DMS79 treated with DMSO at 0.1 percent for 48 hours (cell line): ENCODE measurements at regions not wholly inside any gene's neighbourhood (a gene's known extent, or its start where the extent isn't known, plus 50 kb on each side); places are given as distances from the start of the nearest gene placed in this dataset.
"Not testable (repeated sequence)": the region's sequence is repeated elsewhere in the genome, so short reads cannot be mapped to it uniquely, and the experiment has no call there.

Experiments used
- DNase-seq: peaks from one replicate; lab custom pipeline; 2025; lab: John Stamatoyannopoulos, UW

- no peak for DNase-seq
These were observed 51.5 kb downstream of the CRPPA start for GRCh38 chr7:16369855-16370254.

GRCh38 chr7:16369309-16369708 is 52.0 kb downstream of the CRPPA start:
- not testable (repeated sequence) for DNase-seq

- DNase-seq: no peak
These were observed 52.5 kb downstream of the CRPPA start for GRCh38 chr7:16368885-16369284.

GRCh38 chr7:16367115-16367514 is 54.2 kb downstream of the CRPPA start:
- no peak for DNase-seq

GRCh38 chr7:16365952-16366351 is 55.4 kb downstream of the CRPPA start:
- no peak for DNase-seq

- DNase-seq: no peak
These were observed 56.2 kb downstream of the CRPPA start for GRCh38 chr7:16365177-16365576.

GRCh38 chr7:16359216-16359615 is 62.1 kb downstream of the CRPPA start:
- no peak for DNase-seq

- DNase-seq: no peak
These were observed 63.4 kb downstream of the CRPPA start for GRCh38 chr7:16357921-16358320.

- DNase-seq: no peak
These were observed 63.9 kb downstream of the CRPPA start for GRCh38 chr7:16357474-16357873.

GRCh38 chr7:16356301-16356958 is 64.9 kb downstream of the CRPPA start:
- DNase-seq: no peak

- no peak for DNase-seq
These were observed 66.8 kb downstream of the CRPPA start for GRCh38 chr7:16354573-16354972.

GRCh38 chr7:16353226-16353625 is 68.1 kb downstream of the CRPPA start:
- no peak for DNase-seq

GRCh38 chr7:16350634-16351033 is 70.7 kb downstream of the CRPPA start:
- no peak for DNase-seq

- no peak for DNase-seq
These were observed 73.1 kb downstream of the CRPPA start for GRCh38 chr7:16348251-16348650.

- no peak for DNase-seq
These were observed 73.5 kb downstream of the CRPPA start for GRCh38 chr7:16347827-16348192.

GRCh38 chr7:16347066-16347826 is 74.1 kb downstream of the CRPPA start:
- no peak for DNase-seq

- no peak for DNase-seq
These were observed 75.1 kb downstream of the CRPPA start for GRCh38 chr7:16345979-16346958.

GRCh38 chr7:16344927-16345326 is 76.4 kb downstream of the CRPPA start:
- no peak for DNase-seq

- DNase-seq: no peak
These were observed 77.7 kb downstream of the CRPPA start for GRCh38 chr7:16343612-16344011.

GRCh38 chr7:16338065-16338464 is 83.3 kb downstream of the CRPPA start:
- no peak for DNase-seq

- DNase-seq: no peak
These were observed 95.2 kb downstream of the CRPPA start for GRCh38 chr7:16326106-16326505.

GRCh38 chr7:16323313-16323712 is 98.0 kb downstream of the CRPPA start:
- no peak for DNase-seq
